ENCODE measurements at regions not wholly inside any gene's neighbourhood (a gene's known extent, or its start where the extent isn't known, plus 50 kb on each side); places are given as distances from the start of the nearest gene placed in this dataset.

- no peak for DNase-seq (ENCODE audit: low read depth in 2 of 2)
These were observed 474.2 kb downstream of the GBA3 start for GRCh38 chr4:23166919-23167318.

- no peak for DNase-seq (ENCODE audit: low read depth in 2 of 2)
These were observed 473.7 kb downstream of the GBA3 start for GRCh38 chr4:23166407-23166806.

DNA sequence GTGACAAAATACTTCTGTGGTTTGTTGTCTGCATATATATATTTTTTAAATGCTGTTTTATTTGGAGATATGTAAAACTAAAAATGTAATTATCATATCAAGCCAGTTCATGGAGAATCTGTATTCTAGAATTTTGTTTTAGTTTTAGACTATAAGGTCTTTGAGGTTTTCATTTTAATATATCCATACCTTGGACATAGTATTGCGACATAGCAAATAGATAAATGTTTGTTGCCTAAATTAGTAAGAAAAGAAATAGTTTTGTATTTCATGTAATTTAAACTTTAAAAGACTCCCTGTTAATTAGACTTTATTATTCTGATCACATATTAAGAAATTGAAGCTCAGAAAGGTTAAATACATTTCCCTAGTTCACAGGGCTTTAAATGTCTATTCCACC lies 472.9 kb downstream of the GBA3 start:
- no peak for DNase-seq (ENCODE audit: low read depth in 2 of 2)

DNA sequence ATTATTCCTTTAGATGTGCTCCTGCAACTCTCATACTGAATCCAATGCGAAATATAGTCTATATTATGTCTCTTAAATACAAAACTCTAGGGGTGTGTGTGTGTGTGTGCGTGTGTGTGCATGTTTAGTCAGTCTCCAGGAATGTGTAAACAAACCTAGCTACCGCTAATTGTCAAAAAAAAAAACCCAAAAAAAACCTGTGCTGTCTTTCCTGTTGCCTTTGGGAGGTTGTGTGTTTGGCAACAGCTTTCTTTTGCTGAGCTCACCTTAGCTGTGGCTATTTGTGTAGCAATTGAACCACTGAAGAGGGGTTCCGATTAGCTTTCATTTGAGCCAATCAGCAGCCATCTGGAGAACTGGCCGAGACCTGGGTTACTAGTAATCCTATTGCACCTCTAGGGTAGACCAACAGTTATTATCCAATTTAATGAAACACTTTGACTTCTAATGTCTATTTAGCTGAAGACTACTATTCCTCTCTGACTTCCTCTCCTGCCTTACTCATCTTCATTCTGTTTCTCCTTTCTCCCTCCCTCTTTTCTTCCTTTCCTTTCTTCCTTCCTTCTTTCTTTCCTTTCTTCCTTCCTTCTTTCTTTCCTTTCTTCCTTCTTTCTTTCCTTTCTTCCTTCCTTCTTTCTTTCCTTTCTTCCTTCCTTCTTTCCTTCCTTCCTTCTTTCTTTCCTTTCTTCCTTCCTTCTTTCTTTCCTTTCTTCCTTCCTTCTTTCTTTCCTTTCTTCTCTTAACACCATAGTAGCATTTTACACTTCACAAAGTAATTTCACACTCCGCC lies 471.1 kb downstream of the GBA3 start:
- DNase-seq (ENCODE audit: low read depth in 2 of 2), result no peak

- no peak for DNase-seq (ENCODE audit: low read depth in 2 of 2)
These were observed 469.5 kb downstream of the GBA3 start for GRCh38 chr4:23162275-23162674.

DNA sequence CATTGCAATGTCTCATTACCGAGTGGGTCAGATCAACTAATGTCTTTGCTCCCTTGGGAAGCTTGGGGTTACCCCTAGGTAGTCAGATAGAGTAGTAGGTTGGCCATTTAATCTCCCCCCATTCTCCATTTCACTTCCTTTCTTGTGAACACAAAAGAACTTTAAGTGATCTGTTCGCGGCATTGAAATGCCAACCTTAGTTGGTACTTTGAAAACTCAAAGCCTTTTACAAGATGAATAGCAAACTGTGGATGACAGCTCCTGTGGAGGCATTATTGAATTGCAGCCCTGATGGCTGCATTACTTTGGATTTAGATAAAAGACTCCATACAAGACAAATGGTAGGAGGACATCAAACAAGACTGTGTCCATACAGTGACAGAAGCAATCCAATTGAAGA lies 469.1 kb downstream of the GBA3 start:
- no peak for DNase-seq (ENCODE audit: low read depth in 2 of 2)

DNA sequence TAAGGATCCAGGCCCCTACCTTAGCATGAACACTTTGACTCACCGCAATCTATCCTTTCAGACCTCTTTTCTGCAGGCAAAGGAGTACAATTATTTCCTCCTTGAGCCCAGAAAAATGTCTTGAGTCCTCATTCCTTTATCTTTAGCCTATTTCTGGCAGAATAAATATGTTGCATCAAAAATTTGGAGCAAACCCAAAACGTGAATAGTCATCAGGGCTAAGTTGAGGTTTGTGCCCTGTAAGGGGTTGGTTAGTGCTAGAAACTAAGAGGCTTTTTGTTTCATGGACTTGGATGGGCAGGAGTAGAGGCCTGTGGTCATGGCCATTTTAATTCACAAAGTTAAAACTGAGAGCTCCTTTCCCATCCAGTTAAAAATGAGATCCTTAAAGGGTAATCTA lies 460.3 kb downstream of the GBA3 start:
- DNase-seq (ENCODE audit: low read depth in 2 of 2), result no peak

DNA sequence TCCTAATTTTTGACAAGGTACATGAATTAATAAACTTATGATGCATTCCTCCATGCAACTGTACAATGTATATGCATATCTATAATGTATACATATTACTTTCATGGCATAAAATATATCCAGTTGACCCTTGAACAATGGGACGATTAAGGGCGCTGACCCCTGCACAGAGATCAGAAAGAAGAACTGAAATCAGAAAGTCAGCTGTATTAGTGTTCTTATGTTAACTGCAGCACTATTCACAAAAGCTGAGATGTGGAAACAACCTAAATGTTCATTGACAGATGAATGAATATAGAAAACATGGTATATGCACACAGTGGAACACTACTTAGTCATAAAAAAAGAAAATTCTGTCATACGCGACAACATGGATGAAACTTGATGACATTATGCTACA lies 457.1 kb downstream of the GBA3 start:
- DNase-seq (ENCODE audit: low read depth in 2 of 2), result no peak

DNA sequence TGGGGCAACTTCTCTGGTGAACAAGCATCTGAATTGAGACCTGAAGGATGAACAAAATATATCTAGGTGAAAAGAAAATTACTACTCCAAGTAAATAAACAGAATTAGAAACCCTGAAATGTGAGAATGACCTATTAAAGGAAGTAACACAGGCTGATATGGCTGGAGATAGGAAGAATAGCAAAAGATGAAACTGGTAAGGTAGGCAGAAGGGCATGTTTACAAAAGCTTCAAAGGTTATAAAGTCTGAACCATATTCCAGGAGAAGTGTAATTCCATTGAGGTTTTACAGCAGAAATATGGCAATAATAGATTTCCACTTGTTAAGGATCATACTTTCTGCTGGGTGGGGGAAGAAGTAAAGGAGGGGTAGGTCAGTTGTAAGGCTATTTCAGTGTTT lies 452.0 kb downstream of the GBA3 start:
- DNase-seq (ENCODE audit: low read depth in 2 of 2), result no peak

DNA sequence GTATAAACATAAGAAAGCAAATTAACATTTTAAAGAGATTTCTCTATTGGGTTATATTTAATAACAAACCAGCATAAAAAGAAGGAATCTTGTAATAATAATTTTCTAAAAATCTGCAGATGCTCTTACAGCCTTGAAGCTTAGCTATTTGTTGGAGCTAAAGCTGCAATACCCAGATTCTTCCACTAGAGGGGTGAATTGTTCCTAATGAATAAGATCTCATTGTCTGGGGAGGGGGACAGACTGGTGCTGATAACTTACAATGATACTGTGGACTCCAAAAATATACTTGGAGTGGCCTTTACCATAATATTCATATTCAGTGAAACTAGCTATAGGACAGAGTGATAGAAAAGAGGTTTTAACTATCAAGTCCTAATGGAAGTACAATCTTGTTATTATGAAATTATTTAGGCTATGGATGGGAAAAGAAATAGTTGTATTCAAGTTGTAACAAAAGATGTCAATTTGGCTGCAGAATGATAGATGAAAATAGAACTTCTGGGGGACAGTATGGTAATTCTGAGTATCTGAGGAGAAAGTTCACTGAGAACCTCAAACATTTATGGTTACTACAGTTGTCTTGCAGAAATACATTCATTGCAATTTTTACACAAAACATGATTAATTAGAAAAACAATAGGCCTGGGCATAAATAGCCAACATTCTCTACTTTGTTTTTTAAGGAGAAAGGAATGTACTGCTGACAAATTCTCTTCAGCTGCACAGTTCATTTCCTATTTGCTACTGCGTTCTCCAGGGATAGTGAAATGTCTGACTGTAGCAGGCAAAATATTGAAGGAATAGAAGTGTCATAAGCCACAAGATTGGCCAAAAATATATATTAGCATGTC lies 443.3 kb downstream of the GBA3 start:
- peak in 1 of 2 donors; percentile 1 for DNase-seq (ENCODE audit: low read depth in 2 of 2)

GRCh38 chr4:23134331-23134730 lies 441.6 kb downstream of the GBA3 start:
- DNase-seq (ENCODE audit: low read depth in 2 of 2), result no peak

DNA sequence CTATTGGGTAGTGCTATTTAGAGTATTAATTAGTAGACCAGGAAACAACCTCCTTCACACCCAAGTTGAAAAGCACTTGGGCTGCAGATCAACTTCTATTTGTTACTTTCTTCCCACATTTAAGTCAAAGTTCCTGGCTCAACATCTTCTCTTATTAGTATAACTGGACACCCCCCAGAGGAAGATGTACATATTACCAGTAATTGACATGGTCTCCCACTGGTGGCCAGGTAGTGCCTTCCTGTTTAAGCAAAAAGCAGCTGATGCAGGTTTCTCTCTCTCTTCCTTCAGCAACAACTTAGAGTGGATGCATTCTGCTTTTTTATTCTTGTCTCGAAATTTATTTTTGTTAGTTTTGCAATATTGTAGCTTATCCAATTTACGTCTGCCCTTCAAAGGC lies 438.1 kb downstream of the GBA3 start:
- DNase-seq (ENCODE audit: low read depth in 2 of 2), result no peak

GRCh38 chr4:23125118-23125517 lies 432.4 kb downstream of the GBA3 start:
- no peak for DNase-seq (ENCODE audit: low read depth in 2 of 2)

DNA sequence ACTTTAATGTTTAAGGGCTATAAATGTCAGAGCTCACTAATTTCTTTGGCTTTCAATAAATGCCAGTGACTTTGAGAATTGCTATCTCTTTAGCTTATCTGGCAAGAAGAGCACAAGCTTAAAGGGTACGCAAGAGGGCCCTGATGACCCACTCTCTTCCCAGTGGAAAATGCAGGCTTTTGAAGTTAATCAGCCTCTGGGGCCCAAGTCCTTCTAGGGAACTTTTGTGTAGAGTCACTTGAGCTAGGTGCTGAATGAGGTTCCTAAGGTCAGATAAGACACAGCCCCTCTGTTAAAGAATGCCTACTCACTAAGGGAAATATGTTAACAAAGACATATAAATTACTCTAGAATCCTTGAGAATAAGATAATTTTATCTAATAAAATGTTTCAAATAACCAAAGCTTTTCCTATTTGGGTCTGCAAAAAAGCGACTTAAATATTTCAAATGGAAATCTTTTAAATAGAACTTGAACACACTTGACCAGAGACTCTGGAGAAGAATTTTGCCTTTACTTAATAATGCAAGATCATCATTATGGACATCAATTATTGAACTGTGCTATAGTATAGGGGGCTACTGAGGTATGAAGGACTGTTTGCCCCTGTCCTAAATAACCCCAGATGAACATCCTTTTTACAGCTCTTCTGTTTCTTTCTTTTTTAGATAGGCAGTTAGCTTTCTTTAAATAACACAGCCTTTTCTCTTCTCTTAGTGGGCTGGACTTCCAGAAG lies 430.1 kb downstream of the GBA3 start:
- no peak for DNase-seq (ENCODE audit: low read depth in 2 of 2)

DNA sequence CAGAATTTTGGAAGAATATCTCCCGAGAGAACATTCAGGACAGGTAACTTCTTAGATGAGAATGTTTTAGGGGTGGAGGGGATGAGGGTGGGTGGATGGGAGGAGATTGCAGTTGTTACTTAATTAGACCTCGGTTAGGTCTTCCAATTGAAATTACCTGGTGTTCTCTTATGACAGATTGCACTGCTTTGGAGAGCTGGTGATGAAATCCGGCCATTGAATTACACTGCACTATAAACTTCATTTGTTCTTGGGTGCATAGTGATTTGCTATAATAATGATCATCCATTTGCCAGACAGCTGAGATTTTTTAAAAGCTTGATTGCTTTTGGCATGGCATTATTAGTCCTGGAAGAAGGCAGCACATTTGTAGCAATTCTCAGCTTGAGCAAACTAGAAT lies 427.6 kb downstream of the GBA3 start:
- no peak for DNase-seq (ENCODE audit: low read depth in 2 of 2)

- no peak for DNase-seq (ENCODE audit: low read depth in 2 of 2)
These were observed 425.1 kb downstream of the GBA3 start for GRCh38 chr4:23117826-23118225.

- DNase-seq (ENCODE audit: low read depth in 2 of 2), result no peak
These were observed 421.8 kb downstream of the GBA3 start for GRCh38 chr4:23114538-23114937.

GRCh38 chr4:23113104-23113503 lies 420.4 kb downstream of the GBA3 start:
- no peak for DNase-seq (ENCODE audit: low read depth in 2 of 2)

DNA sequence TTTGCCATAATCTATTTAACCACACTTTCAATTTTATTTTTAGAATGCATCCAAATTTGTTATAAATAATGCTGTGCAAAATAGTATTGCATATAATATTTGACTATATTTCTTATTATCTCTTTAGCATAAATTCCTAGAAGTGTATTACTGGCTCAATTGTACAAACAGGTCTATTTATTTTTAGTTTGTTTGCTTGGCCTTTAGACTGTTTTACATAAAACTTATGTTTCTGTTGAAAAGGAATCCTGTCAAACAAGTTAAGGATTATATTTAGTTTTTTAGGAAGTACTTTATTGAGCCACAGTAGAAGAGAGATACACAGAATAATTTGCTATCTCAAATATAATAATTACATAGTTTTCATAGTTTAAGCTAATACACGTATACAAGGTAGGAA lies 413.8 kb downstream of the GBA3 start:
- DNase-seq (ENCODE audit: low read depth in 2 of 2), result no peak

GRCh38 chr4:23105759-23106370 lies 413.1 kb downstream of the GBA3 start:
- DNase-seq (ENCODE audit: low read depth in 2 of 2), result no peak

DNA sequence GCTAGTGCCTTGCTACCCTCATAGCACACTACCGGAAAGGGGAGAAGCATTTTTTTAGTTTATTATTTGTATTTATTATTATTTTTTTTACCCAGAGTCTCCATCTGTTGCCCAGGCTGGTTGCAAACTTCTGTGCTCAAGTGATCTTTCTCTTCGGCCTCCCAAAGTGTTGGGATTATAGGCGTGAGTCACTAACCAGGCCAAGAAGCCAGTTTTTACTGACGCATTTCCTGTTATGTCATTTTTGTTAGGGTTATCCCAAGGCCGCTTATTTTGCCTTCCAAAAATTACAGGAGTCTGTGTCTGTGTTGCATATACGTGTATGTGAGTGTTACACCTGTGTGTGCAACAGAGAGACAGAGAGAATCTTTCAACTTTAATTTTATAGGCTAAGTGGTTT lies 404.5 kb downstream of the GBA3 start:
- DNase-seq (ENCODE audit: low read depth in 2 of 2), result no peak

- DNase-seq (ENCODE audit: low read depth in 2 of 2), result no peak
These were observed 399.0 kb downstream of the GBA3 start for GRCh38 chr4:23091711-23092110.

Measured in activated CD4-positive, alpha-beta T cell treated with anti-CD3 and anti-CD28 coated beads for 24 hours (primary cell).